Vagina (tissue), 2 donors: ENCODE measurements at regions not wholly inside any gene's neighbourhood (a gene's known extent, or its start where the extent isn't known, plus 50 kb on each side); places are given as distances from the start of the nearest gene placed in this dataset.

Experiments used
- POLR2A ChIP-seq, 2 donors: fragments of 450-650 bp; IDR thresholded peaks; one replicate each; pipeline ENCODE4 v1.6.1; 2017; ENCODE audit warnings: antibody characterized with exemption in 2 of 2, mild to moderate bottlenecking in 2 of 2, moderate library complexity in 2 of 2
- POLR2AphosphoS5 ChIP-seq, 2 donors: sonication (generic); formaldehyde crosslinking; IDR thresholded peaks; one replicate each; pipeline ENCODE4 v1.9.0; 2017; ENCODE audit warnings: antibody characterized with exemption in 2 of 2, mild to moderate bottlenecking in 2 of 2, low read depth in 1 of 2; ENCODE audit not compliant: insufficient read depth in 1 of 2
- TF ChIP-seq, protein P1 (sequence below), 3 experiments: fragments of 450-650 bp in 2 of 3; fragments of 200-600 bp in 1 of 3; sonication (generic) in 1 of 3; IDR thresholded peaks; one replicate each; pipeline ENCODE4 v1.5.1; 2017 to 2019; ENCODE audit warnings: antibody characterized with exemption in 3 of 3, mild to moderate bottlenecking in 2 of 3, moderate library complexity in 2 of 3

DNA sequence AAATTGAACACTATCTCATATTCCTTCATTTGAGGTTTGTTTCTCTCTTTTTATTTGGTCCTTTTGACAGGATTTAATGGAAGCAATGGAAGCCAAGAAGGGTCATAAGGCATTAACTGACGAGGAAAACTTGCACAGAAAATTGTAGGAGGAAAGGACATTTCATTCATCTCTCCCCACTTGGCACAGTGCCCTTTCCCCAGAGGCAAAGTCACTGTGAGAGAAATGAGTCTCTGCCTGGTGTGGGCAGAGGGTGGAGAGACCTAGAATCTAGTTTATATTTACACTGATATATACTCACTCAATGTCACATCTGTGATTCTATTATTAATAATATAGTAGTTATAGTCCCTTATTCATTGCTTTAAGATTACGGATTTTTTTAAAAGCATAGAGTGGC lies 324.6 kb upstream of the IL12A start:
- TF ChIP-seq, protein P1, sequence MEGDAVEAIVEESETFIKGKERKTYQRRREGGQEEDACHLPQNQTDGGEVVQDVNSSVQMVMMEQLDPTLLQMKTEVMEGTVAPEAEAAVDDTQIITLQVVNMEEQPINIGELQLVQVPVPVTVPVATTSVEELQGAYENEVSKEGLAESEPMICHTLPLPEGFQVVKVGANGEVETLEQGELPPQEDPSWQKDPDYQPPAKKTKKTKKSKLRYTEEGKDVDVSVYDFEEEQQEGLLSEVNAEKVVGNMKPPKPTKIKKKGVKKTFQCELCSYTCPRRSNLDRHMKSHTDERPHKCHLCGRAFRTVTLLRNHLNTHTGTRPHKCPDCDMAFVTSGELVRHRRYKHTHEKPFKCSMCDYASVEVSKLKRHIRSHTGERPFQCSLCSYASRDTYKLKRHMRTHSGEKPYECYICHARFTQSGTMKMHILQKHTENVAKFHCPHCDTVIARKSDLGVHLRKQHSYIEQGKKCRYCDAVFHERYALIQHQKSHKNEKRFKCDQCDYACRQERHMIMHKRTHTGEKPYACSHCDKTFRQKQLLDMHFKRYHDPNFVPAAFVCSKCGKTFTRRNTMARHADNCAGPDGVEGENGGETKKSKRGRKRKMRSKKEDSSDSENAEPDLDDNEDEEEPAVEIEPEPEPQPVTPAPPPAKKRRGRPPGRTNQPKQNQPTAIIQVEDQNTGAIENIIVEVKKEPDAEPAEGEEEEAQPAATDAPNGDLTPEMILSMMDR (IDR thresholded peaks at IDR 0.05): no peak
- TF ChIP-seq POLR2A (IDR thresholded peaks at IDR 0.05) (no peak), POLR2AphosphoS5 (IDR thresholded peaks at IDR 0.05; ENCODE audit: insufficient read depth in 1 of 2, low read depth in 1 of 2) (no peak)
